ENCODE measurements at regions not wholly inside any gene's neighbourhood (a gene's known extent, or its start where the extent isn't known, plus 50 kb on each side); places are given as distances from the start of the nearest gene placed in this dataset.

DNA sequence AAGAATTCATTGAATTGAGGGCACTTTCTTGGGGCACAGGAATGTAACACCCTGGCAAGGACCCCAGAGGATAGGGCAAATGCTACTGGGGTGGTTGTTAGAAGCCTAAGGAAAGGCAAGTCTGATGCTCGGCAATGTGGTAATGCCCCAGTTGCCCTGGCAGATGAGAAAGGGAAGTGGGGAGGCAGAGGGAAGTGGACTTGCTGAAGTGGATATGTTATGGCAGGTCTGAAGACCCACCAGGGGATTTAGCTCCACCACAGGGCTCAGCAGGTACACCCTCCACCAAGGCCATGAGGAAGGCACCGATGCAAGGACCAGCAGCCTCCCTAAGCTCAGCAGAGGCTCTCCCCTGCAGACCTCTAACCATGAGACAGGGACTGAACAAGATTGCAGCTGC lies 184.8 kb downstream of the IRX5 start:
- TF ChIP-seq, protein P1, sequence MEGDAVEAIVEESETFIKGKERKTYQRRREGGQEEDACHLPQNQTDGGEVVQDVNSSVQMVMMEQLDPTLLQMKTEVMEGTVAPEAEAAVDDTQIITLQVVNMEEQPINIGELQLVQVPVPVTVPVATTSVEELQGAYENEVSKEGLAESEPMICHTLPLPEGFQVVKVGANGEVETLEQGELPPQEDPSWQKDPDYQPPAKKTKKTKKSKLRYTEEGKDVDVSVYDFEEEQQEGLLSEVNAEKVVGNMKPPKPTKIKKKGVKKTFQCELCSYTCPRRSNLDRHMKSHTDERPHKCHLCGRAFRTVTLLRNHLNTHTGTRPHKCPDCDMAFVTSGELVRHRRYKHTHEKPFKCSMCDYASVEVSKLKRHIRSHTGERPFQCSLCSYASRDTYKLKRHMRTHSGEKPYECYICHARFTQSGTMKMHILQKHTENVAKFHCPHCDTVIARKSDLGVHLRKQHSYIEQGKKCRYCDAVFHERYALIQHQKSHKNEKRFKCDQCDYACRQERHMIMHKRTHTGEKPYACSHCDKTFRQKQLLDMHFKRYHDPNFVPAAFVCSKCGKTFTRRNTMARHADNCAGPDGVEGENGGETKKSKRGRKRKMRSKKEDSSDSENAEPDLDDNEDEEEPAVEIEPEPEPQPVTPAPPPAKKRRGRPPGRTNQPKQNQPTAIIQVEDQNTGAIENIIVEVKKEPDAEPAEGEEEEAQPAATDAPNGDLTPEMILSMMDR (IDR thresholded peaks at IDR 0.05): no peak
- TF ChIP-seq, protein P2, sequence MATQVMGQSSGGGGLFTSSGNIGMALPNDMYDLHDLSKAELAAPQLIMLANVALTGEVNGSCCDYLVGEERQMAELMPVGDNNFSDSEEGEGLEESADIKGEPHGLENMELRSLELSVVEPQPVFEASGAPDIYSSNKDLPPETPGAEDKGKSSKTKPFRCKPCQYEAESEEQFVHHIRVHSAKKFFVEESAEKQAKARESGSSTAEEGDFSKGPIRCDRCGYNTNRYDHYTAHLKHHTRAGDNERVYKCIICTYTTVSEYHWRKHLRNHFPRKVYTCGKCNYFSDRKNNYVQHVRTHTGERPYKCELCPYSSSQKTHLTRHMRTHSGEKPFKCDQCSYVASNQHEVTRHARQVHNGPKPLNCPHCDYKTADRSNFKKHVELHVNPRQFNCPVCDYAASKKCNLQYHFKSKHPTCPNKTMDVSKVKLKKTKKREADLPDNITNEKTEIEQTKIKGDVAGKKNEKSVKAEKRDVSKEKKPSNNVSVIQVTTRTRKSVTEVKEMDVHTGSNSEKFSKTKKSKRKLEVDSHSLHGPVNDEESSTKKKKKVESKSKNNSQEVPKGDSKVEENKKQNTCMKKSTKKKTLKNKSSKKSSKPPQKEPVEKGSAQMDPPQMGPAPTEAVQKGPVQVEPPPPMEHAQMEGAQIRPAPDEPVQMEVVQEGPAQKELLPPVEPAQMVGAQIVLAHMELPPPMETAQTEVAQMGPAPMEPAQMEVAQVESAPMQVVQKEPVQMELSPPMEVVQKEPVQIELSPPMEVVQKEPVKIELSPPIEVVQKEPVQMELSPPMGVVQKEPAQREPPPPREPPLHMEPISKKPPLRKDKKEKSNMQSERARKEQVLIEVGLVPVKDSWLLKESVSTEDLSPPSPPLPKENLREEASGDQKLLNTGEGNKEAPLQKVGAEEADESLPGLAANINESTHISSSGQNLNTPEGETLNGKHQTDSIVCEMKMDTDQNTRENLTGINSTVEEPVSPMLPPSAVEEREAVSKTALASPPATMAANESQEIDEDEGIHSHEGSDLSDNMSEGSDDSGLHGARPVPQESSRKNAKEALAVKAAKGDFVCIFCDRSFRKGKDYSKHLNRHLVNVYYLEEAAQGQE (IDR thresholded peaks at IDR 0.05; ENCODE audit: insufficient read depth in 1 of 2, low read depth in 2 of 2, low read length in 1 of 2): no peak
- no peak for TF ChIP-seq SIN3A (IDR thresholded peaks at IDR 0.05; ENCODE audit: borderline replicate concordance, insufficient read depth, low read depth, low read length)
- TF ChIP-seq POLR2AphosphoS5 (IDR thresholded peaks at IDR 0.05; ENCODE audit: low read depth, low read length): no peak
- TF ChIP-seq TCF7L2 (IDR thresholded peaks at IDR 0.05; ENCODE audit: low read depth, low read length): no peak

Measured in Panc1 (cell line).